CD4-positive, alpha-beta T cell treated with Interleukin-10 for 1 hour (primary cell): ENCODE measurements at regions not wholly inside any gene's neighbourhood (a gene's known extent, or its start where the extent isn't known, plus 50 kb on each side); places are given as distances from the start of the nearest gene placed in this dataset.

Source experiments
- DNase-seq: peaks from one replicate; pipeline ENCODE4 v3.0.0-alpha.2; 2020

GRCh38 chr7:69149804-69150782, 448.2 kb upstream of the AUTS2 start:
- DNase-seq: no peak

- no peak for DNase-seq
Measured at GRCh38 chr7:69162326-69162725, 435.9 kb upstream of the AUTS2 start.

GRCh38 chr7:69162931-69163670, 435.2 kb upstream of the AUTS2 start:
- no peak for DNase-seq

- no peak for DNase-seq
Measured at GRCh38 chr7:69166979-69167516, 431.2 kb upstream of the AUTS2 start.

GRCh38 chr7:69169386-69169785, 428.9 kb upstream of the AUTS2 start:
- no peak for DNase-seq

GRCh38 chr7:69172357-69173077, 425.8 kb upstream of the AUTS2 start:
- no peak for DNase-seq

GRCh38 chr7:69173341-69173740, 424.9 kb upstream of the AUTS2 start:
- DNase-seq: no peak

GRCh38 chr7:69173846-69174245, 424.4 kb upstream of the AUTS2 start:
- DNase-seq: no peak

- no peak for DNase-seq
Measured at GRCh38 chr7:69176841-69177240, 421.4 kb upstream of the AUTS2 start.

- DNase-seq: no peak
Measured at GRCh38 chr7:69177461-69177861, 420.8 kb upstream of the AUTS2 start.

GRCh38 chr7:69177941-69178494, 420.3 kb upstream of the AUTS2 start:
- DNase-seq: no peak

- DNase-seq: no peak
Measured at GRCh38 chr7:69180662-69181061, 417.6 kb upstream of the AUTS2 start.

GRCh38 chr7:69182596-69183467, 415.4 kb upstream of the AUTS2 start:
- no peak for DNase-seq

GRCh38 chr7:69184339-69184738, 413.9 kb upstream of the AUTS2 start:
- DNase-seq: no peak

GRCh38 chr7:69185170-69185569, 413.1 kb upstream of the AUTS2 start:
- DNase-seq: no peak

GRCh38 chr7:69186974-69187373, 411.3 kb upstream of the AUTS2 start:
- no peak for DNase-seq

GRCh38 chr7:69187824-69188333, 410.4 kb upstream of the AUTS2 start:
- no peak for DNase-seq

- DNase-seq: no peak
Measured at GRCh38 chr7:69189406-69189805, 408.9 kb upstream of the AUTS2 start.

GRCh38 chr7:69190025-69190424, 408.2 kb upstream of the AUTS2 start:
- DNase-seq: no peak

GRCh38 chr7:69190763-69191162, 407.5 kb upstream of the AUTS2 start:
- DNase-seq: no peak

- DNase-seq: no peak
Measured at GRCh38 chr7:69192134-69192533, 406.1 kb upstream of the AUTS2 start.
